COLO668 (cell line): ENCODE measurements at regions not wholly inside any gene's neighbourhood (a gene's known extent, or its start where the extent isn't known, plus 50 kb on each side); places are given as distances from the start of the nearest gene placed in this dataset.
"Not testable (repeated sequence)": the region's sequence is repeated elsewhere in the genome, so short reads cannot be mapped to it uniquely, and the experiment has no call there.

Source experiments
- DNase-seq: peaks from one replicate; lab custom pipeline; 2025; ENCODE audit not compliant: unreplicated experiment; lab: John Stamatoyannopoulos, UW

- no peak for DNase-seq
Observed at GRCh38 chr5:117741655-117742206, 1167.1 kb upstream of the SEMA6A start.

GRCh38 chr5:117740268-117740667 lies 1165.6 kb upstream of the SEMA6A start:
- no peak for DNase-seq

GRCh38 chr5:117738571-117738970 lies 1163.9 kb upstream of the SEMA6A start:
- no peak for DNase-seq

- no peak for DNase-seq
Observed at GRCh38 chr5:117736698-117737097, 1162.1 kb upstream of the SEMA6A start.

DNA sequence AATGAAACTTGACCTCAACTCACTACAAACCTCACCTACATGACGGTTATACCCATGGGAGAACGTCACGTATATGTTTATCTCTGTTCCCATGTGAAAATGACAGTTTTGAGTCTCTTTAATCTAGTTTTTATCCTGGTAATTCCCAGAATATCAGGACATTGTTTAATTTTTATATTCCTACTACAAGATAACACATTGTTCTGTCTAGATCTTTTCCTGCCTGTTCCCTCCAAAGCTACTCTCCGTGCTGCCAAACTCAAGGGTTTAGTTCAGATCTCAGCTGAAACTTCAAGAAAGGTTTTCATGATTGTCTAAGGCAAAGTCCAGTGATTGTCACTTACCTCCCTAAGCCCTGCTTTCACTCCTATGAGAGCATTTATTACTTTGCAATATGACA lies 1159.4 kb upstream of the SEMA6A start:
- DNase-seq, result no peak

- no peak for DNase-seq
Observed at GRCh38 chr5:117733051-117733450, 1158.4 kb upstream of the SEMA6A start.

DNA sequence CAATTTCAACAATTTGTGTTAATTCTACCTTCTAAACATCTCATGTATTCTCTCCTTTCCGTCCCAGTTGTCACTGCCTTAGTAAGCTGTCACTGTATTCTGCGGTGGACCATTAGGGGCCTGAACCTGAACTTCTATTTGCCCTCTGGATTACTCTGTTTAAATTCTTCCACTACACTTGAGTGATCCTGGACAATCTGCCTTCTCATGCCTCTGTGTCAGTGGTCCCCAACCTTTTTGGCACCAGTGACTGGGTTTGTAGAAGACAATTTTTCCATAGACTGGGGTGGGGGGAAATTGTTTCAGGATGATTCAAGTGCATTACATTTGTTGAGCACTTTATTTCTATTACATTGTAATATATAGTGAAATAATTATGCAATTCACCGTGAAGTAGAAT lies 1157.6 kb upstream of the SEMA6A start:
- DNase-seq, result no peak

DNA sequence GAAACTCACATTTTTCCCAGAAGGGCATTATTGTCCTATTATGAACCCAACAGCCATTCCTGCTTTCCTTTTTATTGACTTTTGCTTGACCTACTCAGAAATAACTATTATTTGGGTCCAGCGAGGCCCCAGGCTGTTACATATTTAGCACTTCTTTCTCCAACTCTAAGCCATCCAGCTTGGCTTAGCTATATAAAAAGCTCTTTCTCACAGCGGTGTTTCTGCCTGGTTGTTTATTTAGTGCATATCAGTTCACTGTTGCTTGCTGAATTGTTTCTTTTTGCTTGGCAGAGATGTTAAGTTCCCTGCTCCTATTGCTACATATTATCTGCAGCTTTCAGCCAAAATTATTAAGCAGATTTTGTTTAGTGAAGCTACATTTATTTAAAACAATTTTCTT lies 1156.8 kb upstream of the SEMA6A start:
- no peak for DNase-seq

DNA sequence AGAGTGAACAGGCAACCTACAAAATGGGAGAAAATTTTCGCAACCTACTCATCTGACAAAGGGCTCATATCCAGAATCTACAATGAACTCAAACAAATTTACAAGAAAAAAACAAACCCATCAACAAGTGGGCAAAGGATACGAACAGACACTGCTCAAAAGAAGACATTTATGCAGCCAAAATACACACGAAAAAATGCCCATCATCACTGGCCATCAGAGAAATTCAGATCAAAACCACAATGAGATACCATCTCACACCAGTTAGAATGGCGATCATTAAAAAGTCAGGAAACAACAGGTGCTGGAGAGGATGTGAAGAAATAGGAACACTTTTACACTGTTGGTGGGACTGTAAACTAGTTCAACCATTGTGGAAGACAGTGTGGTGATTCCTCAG lies 1146.2 kb upstream of the SEMA6A start:
- DNase-seq, result not testable (repeated sequence)

DNA sequence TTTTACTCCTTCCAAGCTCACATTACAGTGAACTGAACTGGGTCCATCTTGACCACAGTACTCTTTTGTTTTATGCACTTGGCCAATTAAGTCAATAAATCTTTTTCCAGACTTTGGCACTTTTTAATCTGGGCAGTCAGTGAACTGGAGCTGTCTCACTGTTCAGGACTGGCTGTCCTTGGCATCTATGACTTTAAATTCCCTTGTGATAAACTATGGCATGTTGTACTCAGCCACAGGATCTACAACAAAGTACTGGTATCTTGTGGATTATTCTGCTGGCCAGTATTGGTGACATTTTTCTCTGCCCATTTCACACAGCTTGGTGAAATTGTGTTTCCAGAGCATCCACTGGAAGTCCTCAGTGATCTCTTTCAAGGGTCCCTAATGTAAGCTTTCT lies 1144.8 kb upstream of the SEMA6A start:
- DNase-seq, result no peak

- no peak for DNase-seq
Observed at GRCh38 chr5:117713585-117714198, 1139.1 kb upstream of the SEMA6A start.

GRCh38 chr5:117701062-117701461 lies 1126.4 kb upstream of the SEMA6A start:
- DNase-seq, result no peak

DNA sequence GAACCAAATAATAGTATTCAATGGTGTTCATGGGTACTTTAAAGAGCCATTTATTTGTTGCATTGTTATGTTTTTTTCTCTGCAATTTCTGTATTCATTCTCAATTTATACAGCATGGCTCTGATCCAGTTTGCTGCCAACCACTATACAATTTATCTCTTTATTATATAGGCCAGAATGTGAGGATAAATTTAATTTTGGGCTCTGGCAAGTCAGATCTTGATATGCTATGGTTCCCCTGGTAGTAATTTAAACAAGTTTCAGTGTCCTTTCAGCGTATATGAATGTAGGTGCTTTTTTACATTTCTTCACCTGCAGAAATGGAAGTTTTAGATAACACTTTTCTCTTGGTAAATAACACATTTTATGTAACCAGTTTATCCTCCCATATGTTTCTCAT lies 1118.0 kb upstream of the SEMA6A start:
- no peak for DNase-seq

- no peak for DNase-seq
Observed at GRCh38 chr5:117691081-117691870, 1116.7 kb upstream of the SEMA6A start.

GRCh38 chr5:117690612-117691011 lies 1116.0 kb upstream of the SEMA6A start:
- no peak for DNase-seq

- DNase-seq, result no peak
Observed at GRCh38 chr5:117686926-117687325, 1112.3 kb upstream of the SEMA6A start.

DNA sequence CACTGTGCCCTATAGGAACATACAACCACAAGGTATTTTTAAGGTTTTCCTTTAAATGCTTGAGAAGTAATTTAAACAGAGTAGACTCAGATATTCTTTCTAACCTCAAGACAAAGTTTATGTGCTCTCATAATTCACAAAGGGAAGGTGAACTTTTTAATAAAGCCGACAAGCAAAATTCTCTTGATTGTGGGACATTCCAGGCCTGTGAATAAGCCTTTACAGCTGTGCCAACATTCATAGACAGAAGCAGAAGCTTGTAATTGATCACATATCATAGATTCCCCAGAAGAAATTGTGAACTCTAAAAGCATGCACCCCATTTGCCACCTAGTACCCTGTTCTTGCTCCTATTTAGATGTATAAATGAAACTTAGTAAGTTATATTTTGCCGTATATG lies 1107.8 kb upstream of the SEMA6A start:
- no peak for DNase-seq

DNA sequence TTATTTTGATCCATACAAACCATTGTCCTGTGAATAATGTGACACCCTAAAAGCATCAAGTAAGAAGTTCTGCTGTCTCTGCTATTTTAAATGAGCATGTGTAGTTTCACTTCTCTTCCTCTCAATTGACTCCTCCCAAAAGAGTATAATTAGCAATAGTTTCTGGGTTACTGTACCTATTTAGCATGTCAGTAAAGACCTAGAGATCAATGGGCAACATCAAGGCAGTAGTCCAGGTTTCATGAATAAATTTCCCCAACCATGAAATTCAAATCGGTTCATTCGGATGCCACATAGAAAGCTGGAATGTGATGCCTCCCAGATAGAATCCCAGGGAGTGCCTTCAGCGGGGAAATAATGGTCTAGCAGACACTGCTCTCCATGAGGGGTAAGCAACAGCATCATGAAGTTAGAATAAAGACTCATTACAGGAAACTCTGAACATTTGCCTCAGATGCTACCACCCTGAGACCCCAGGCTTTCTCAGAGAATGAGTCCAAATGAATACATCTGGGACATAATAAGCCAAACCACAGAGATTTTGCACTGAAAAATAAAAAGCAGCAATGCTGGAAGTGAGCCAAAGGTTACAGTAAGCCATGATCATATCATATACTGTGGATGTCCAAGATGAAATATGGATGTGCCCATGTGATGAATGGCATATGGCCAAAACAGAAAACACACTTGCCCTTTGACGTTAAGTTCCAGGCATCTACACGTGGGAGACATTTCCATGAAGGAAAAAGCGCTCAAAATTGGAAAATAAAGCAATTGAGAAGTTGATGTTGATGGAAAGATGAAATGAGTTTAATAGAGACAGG lies 1107.0 kb upstream of the SEMA6A start:
- no peak for DNase-seq

- no peak for DNase-seq
Observed at GRCh38 chr5:117680426-117680825, 1105.8 kb upstream of the SEMA6A start.

DNA sequence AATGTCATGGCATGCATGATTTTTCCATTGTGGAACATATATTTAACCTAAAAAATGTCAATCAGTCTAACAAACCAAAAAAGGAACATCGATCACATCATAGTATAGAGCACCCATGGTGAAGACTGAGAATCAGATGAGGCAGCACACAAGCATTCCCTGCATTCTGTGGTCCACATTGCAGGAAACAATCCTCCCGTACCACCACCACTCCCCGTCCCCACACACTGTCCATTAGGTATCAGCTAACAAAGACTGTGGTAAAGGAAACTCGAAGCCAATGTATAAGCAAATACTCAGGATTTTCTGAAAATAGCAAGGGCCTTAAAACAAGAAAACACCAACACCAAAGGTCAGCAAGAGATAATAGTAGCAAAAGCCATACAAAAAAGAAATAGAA lies 1104.4 kb upstream of the SEMA6A start:
- DNase-seq, result no peak

- DNase-seq, result no peak
Observed at GRCh38 chr5:117675646-117676045, 1101.0 kb upstream of the SEMA6A start.

GRCh38 chr5:117671551-117671950 lies 1096.9 kb upstream of the SEMA6A start:
- no peak for DNase-seq
